ENCODE measurements at regions not wholly inside any gene's neighbourhood (a gene's known extent, or its start where the extent isn't known, plus 50 kb on each side); places are given as distances from the start of the nearest gene placed in this dataset.
A peak's percentile ranks its signal among the peaks of the same experiment; 100 is the strongest.

- no peak for DNase-seq
Measured at GRCh38 chr17:65403626-65404025, 157.8 kb downstream of the AXIN2 start.

- DNase-seq: no peak
Measured at GRCh38 chr17:65402513-65403496, 158.6 kb downstream of the AXIN2 start.

- no peak for DNase-seq
Measured at GRCh38 chr17:65401561-65401960, 159.9 kb downstream of the AXIN2 start.

- DNase-seq: no peak
Measured at GRCh38 chr17:65400701-65401100, 160.7 kb downstream of the AXIN2 start.

GRCh38 chr17:65398040-65398787 lies 163.2 kb downstream of the AXIN2 start:
- no peak for DNase-seq

GRCh38 chr17:65395924-65396323 lies 165.5 kb downstream of the AXIN2 start:
- peak; percentile 64 for DNase-seq

DNA sequence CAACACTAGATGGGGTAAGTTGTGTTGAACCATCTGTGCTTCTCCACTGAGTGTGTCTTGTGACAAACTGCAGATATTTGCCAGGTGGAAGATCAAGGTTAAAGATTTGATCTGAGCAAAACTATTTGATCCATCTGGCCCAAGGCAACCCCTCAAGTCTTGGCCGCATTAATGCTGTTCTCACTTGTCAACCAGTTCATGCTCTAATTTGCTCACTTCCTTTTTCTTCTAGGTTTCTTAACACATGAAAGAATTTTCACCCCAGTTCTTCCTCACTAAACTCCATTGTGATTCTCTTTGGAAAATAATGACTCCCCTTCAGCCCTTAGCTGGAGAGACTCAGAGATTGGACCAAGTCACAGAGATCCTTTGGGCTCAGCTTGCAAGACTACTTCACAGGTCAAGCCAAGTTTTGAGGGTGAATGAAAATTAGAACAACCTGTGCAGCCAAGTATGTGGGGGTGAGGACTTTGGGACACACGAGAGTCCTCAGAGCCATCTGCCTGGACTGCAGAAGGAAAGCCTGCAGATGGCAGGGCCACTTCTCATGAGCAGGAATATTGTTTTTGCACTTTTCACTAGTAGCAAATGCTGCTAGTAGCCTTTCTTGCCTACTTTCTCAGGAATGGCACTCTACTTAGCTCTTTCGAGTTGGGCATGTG lies 166.5 kb downstream of the AXIN2 start:
- no peak for DNase-seq

GRCh38 chr17:65393514-65393913 lies 167.9 kb downstream of the AXIN2 start:
- no peak for DNase-seq

DNA sequence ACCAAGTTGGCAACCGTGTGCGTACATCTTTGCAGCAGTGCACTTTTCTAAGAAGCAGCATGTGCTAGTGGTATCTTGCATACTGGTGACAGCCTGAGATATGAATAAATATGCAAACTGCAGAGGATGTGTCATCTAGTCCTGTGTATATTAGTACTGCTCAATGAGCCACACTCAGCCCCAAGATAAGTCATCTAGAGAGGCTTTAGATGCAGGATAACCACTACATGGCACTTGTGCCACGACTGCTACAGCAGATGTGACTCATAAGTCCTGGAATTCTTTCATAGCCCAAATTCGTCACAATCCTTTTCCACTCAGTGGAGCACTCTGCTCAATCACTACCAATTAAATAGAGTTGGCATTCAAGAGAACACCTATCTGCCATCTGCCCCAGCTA lies 171.5 kb downstream of the AXIN2 start:
- DNase-seq: no peak

- DNase-seq: no peak
Measured at GRCh38 chr17:65389426-65389825, 172.0 kb downstream of the AXIN2 start.

GRCh38 chr17:65388911-65389310 lies 172.5 kb downstream of the AXIN2 start:
- no peak for DNase-seq

GRCh38 chr17:65387322-65387721 lies 174.1 kb downstream of the AXIN2 start:
- DNase-seq: no peak

- no peak for DNase-seq
Measured at GRCh38 chr17:65385726-65386125, 175.7 kb downstream of the AXIN2 start.

DNA sequence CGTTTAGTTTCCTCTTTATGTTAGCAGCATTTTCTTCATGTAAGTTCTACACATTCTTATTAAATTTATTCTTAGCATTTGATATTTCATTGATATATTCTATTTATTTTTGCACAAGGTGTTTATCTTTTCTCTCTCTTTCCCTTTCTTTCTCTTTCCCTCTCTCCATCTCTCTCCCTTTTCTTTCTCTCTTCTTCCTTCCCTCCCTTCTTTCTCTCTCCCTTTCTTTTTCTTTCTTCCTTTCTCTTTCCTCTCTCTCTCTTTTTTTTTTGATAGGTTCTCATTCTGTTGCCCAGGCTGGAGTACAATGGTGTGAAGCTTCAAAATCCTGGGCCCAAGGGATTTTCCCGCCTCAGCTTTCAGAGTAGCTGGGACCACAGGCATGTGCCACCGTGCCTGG lies 176.4 kb downstream of the AXIN2 start:
- DNase-seq: no peak

- no peak for DNase-seq
Measured at GRCh38 chr17:65381152-65381551, 180.3 kb downstream of the AXIN2 start.

DNA sequence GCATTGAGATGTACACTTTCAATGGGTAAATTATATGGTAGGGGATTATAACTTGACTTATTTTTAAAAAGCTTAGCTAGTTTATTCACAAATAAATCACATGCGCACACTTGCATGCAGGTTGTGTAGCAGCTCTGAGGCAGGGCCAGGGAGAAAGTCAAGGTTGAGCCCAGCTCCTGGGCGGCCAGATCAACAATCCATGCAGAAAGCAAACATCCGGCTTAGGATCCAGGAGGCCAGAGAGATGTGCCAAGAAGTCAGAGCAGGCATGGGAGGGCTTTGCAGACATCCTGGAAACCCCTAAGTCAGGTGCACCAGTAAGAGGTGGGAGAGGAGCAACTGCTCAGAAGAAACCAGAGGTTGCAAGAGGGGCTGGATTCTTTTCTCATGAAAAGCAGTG lies 186.5 kb downstream of the AXIN2 start:
- DNase-seq: peak; percentile 8

DNA sequence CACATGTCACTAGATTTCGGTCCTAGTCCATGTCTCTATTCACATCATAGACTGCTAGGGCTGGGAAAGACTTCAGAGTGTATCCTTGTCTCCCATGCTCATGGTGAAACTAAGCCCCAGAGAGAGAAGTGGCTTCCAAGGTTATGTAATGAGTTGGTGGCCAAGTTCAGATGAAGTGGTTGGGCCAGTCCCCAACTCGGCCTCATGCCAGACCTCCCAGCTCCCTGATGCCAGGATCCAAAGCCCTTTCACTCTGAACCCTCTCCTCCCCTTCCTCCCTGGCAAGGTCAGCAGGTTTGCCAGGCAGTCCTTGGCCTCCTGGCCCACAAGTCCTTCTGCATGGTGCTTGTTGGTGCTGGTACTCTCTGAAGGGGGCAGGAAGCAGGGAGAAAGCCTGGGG lies 189.7 kb downstream of the AXIN2 start:
- DNase-seq: no peak

DNA sequence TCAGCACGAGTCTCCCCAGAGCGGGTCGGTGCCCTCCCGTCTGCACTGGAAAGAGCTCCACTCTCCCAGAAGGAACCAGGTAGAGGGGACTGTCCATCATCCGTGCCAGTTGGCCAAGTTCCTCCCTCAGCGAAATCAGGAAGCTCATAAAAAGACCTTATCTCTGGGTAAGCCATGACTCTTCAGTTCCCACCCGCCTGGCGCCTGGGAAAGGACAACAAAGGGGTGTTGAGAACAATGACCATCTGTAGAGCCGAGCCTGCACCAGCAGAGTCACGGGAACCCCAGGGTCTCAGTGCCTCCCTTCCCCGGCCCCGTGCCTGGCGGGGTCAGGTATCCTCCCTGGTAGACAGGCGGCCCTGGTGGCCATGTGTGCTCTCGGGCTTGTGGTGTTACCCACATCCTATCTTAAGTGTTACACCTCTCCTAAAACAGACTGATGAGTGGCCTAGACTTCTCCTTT lies 190.7 kb downstream of the AXIN2 start:
- DNase-seq: no peak

DNA sequence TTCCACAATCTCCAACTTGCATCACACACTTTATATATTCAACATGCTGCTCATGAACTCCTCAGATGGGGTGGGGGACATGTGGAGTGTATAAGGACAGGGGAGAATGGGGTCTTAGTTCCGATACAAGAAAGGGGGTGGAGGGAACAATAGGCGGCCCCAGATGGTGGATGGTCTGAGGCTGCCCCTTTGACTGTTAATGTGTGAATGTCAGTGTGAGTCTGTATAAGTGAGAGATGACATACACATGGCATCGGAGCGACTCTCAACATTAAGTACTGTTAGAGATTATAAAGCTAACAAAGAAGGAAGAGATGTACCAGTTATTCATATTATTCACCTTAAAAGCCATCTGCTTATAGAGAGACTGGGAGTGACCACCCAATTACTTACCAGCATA lies 193.1 kb downstream of the AXIN2 start:
- no peak for DNase-seq

DNA sequence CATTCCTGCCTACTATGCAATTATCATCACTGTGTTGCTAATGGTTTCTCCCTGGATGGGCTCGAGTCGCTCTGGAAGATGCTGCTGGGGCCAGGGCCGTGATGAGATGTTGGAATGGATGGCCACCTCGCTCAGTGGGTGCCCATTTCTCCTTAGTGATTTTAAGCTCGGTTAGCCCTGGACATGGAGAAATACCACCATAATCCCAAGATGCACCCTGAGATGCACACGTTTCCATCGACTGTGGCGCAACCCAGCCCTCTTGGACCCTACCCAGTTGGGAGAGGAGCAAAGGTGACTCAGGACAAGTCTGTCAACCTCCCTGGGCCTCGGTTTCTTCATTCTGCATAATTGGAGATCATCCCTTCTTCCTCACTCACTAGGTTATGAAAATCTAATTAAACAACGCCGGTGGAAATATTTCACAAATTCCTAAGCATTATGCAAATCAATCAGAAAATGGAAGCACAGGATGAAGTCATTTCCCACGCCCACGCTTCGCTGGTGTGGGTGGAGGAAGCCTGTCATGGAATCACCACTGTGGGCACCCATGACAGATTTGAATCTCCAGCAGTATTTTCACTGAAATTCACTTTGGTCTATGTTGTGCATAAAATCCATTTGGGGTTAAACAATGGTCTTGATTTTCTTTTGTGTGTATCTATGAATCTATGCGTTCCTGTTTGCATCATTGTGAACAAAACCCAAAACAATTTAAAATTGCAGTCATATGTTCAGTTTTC lies 195.2 kb downstream of the AXIN2 start:
- DNase-seq: no peak

DNA sequence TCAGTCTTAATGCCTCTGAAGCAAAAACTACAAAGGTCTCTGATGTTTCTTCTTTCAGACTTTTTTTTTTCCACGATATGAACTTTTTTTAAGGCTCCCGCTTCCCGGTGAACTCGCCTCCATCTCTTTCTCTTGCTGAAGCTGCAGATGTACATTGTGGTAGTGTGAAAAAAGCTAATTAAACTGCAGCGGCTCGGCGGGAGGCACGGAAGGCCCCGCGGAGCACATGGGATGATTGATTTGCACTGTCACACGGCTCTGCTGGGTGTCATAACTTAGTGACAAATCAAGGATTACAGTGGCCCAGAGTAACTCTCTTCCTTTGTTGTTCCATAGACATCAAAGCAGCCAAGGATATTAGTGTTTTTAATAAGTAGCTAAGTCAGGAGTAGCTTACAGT lies 196.3 kb downstream of the AXIN2 start:
- DNase-seq: peak; percentile 83

GRCh38 chr17:65364438-65364837 lies 197.0 kb downstream of the AXIN2 start:
- peak; percentile 12 for DNase-seq

- DNase-seq: peak; percentile 87
Measured at GRCh38 chr17:65362826-65363225, 198.6 kb downstream of the AXIN2 start.

Data from NCI-H69 (cell line).